Glutamatergic neuron (in vitro differentiated cells): ENCODE measurements at regions not wholly inside any gene's neighbourhood (a gene's known extent, or its start where the extent isn't known, plus 50 kb on each side); places are given as distances from the start of the nearest gene placed in this dataset.
"Not testable (repeated sequence)": the region's sequence is repeated elsewhere in the genome, so short reads cannot be mapped to it uniquely, and the experiment has no call there.

Experiments
- DNase-seq: peaks from one replicate; pipeline ENCODE4 v3.0.0; 2022
- H3K27ac Mint-ChIP-seq: one replicate; pipeline ENCODE4 v1.8.0; 2020; ENCODE audit warnings: mild to moderate bottlenecking, mixed read lengths, inconsistent platforms; ENCODE audit not compliant: unreplicated experiment
- H3K27me3 Mint-ChIP-seq: one replicate; pipeline ENCODE4 v1.8.0; 2020; ENCODE audit warnings: mild to moderate bottlenecking, moderate library complexity, mixed read lengths, inconsistent platforms; ENCODE audit not compliant: unreplicated experiment
- H3K36me3 Mint-ChIP-seq: one replicate; pipeline ENCODE4 v1.8.0; 2020; ENCODE audit warnings: mild to moderate bottlenecking, mixed read lengths, inconsistent platforms; ENCODE audit not compliant: unreplicated experiment
- H3K4me1 Mint-ChIP-seq: one replicate; pipeline ENCODE4 v1.8.0; 2020; ENCODE audit warnings: mild to moderate bottlenecking, low read depth, mixed read lengths, inconsistent platforms; ENCODE audit not compliant: unreplicated experiment
- H3K4me3 Mint-ChIP-seq: one replicate; pipeline ENCODE4 v1.8.0; 2020; ENCODE audit warnings: mild to moderate bottlenecking, mixed read lengths, inconsistent platforms; ENCODE audit not compliant: unreplicated experiment
- H3K9me3 Mint-ChIP-seq: one replicate; pipeline ENCODE4 v1.8.0; 2020; ENCODE audit warnings: mild to moderate bottlenecking, moderate library complexity, mixed read lengths, inconsistent platforms; ENCODE audit not compliant: unreplicated experiment
- TF ChIP-seq, protein P1 (sequence below): fragments of 200-600 bp; sonication (generic); IDR thresholded peaks from one replicate; pipeline ENCODE4 v1.5.0; 2021; ENCODE audit not compliant: partially characterized antibody, unreplicated experiment

GRCh38 chr11:37277896-37278465 lies 679.9 kb upstream of the RAG2 start:
- Mint-ChIP-seq H3K4me3 (no peak overlapping the region), H3K9me3 (no peaks in the 10 kb centered on the region), H3K36me3 (no peaks in the 10 kb centered on the region), H3K27me3 (peaks cover 1% of the 10 kb centered on the region), H3K27ac (no peak overlapping the region), H3K4me1 (no peaks in the 10 kb centered on the region)
- no peak for DNase-seq
- TF ChIP-seq, protein P1, sequence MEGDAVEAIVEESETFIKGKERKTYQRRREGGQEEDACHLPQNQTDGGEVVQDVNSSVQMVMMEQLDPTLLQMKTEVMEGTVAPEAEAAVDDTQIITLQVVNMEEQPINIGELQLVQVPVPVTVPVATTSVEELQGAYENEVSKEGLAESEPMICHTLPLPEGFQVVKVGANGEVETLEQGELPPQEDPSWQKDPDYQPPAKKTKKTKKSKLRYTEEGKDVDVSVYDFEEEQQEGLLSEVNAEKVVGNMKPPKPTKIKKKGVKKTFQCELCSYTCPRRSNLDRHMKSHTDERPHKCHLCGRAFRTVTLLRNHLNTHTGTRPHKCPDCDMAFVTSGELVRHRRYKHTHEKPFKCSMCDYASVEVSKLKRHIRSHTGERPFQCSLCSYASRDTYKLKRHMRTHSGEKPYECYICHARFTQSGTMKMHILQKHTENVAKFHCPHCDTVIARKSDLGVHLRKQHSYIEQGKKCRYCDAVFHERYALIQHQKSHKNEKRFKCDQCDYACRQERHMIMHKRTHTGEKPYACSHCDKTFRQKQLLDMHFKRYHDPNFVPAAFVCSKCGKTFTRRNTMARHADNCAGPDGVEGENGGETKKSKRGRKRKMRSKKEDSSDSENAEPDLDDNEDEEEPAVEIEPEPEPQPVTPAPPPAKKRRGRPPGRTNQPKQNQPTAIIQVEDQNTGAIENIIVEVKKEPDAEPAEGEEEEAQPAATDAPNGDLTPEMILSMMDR = no peak

DNA sequence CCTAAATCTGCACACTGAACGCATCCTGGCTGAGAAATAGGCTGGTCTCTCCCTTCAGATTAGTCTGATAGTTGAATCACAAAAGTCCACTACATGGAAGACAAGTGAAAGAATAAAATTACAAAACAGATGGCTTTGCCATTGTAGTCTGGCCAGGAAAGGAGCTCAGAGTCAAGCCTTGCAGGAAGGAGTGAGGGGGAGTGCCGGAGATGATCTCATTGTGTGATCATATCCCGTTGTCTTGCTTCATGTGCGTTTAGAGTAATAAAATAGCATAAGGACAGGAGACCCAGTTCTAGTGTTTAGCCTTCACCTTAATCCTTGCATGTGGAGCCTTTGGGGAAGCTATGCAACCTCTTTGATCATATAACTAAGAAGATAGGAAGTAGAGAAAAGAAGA lies 666.7 kb upstream of the RAG2 start:
- Mint-ChIP-seq H3K4me1 (no peaks in the 10 kb centered on the region), H3K27ac (no peak overlapping the region), H3K9me3 (no peaks in the 10 kb centered on the region), H3K36me3 (no peaks in the 10 kb centered on the region), H3K4me3 (no peak overlapping the region), H3K27me3 (no peaks in the 10 kb centered on the region)
- no peak for DNase-seq
- TF ChIP-seq, protein P1 = no peak

- Mint-ChIP-seq H3K27me3 (no peaks in the 10 kb centered on the region), H3K9me3 (no peaks in the 10 kb centered on the region), H3K36me3 (no peaks in the 10 kb centered on the region), H3K27ac (no peak overlapping the region), H3K4me3 (no peak overlapping the region), H3K4me1 (no peaks in the 10 kb centered on the region)
- TF ChIP-seq, protein P1 = no peak
- no peak for DNase-seq
Observed at GRCh38 chr11:37264060-37264459, 666.0 kb upstream of the RAG2 start.

- H3K27me3 Mint-ChIP-seq, H3K4me3 Mint-ChIP-seq, H3K36me3 Mint-ChIP-seq, H3K4me1 Mint-ChIP-seq, H3K27ac Mint-ChIP-seq, DNase-seq, H3K9me3 Mint-ChIP-seq: not testable (repeated sequence)
Observed at GRCh38 chr11:37263467-37263866, 665.4 kb upstream of the RAG2 start.

GRCh38 chr11:37259734-37260133 lies 661.7 kb upstream of the RAG2 start:
- no peaks in the 10 kb centered on the region for H3K36me3 Mint-ChIP-seq
- H3K9me3 Mint-ChIP-seq = no peaks in the 10 kb centered on the region
- TF ChIP-seq, protein P1 = no peak
- no peak overlapping the region for H3K4me3 Mint-ChIP-seq
- no peak overlapping the region for H3K27ac Mint-ChIP-seq
- no peaks in the 10 kb centered on the region for H3K4me1 Mint-ChIP-seq
- DNase-seq = no peak
- no peaks in the 10 kb centered on the region for H3K27me3 Mint-ChIP-seq

- H3K4me3 Mint-ChIP-seq = no peak overlapping the region
- no peaks in the 10 kb centered on the region for H3K4me1 Mint-ChIP-seq
- H3K27me3 Mint-ChIP-seq = no peaks in the 10 kb centered on the region
- TF ChIP-seq, protein P1 = no peak
- no peak overlapping the region for H3K27ac Mint-ChIP-seq
- no peaks in the 10 kb centered on the region for H3K9me3 Mint-ChIP-seq
- no peaks in the 10 kb centered on the region for H3K36me3 Mint-ChIP-seq
- no peak for DNase-seq
Observed at GRCh38 chr11:37248145-37248544, 650.1 kb upstream of the RAG2 start.

GRCh38 chr11:37246092-37246491 lies 648.1 kb upstream of the RAG2 start:
- H3K4me1 Mint-ChIP-seq, H3K9me3 Mint-ChIP-seq, H3K36me3 Mint-ChIP-seq, H3K4me3 Mint-ChIP-seq, H3K27me3 Mint-ChIP-seq, H3K27ac Mint-ChIP-seq, DNase-seq: not testable (repeated sequence)
